ENCODE measurements at regions not wholly inside any gene's neighbourhood (a gene's known extent, or its start where the extent isn't known, plus 50 kb on each side); places are given as distances from the start of the nearest gene placed in this dataset.

- H3K4me3 ChIP-seq (replicated peaks; ENCODE audit: low read depth, low read length) = no peak overlapping the region
- peak; percentile 62 for DNase-seq (ENCODE audit: extremely low read depth, low read depth)
- TF ChIP-seq CTCF (IDR thresholded peaks at IDR 0.05; ENCODE audit: low read depth, low read length, missing control alignments) = no peak
Observed at GRCh38 chr3:187986514-187986934, 167.4 kb upstream of the LPP start.

GRCh38 chr3:187987187-187987586 is 166.8 kb upstream of the LPP start:
- H3K4me3 ChIP-seq (replicated peaks; ENCODE audit: low read depth, low read length) = no peak overlapping the region
- no peak for DNase-seq (ENCODE audit: extremely low read depth, low read depth)
- no peak for TF ChIP-seq CTCF (IDR thresholded peaks at IDR 0.05; ENCODE audit: low read depth, low read length, missing control alignments)

- DNase-seq (ENCODE audit: extremely low read depth, low read depth) = no peak
- no peak for TF ChIP-seq CTCF (IDR thresholded peaks at IDR 0.05; ENCODE audit: low read depth, low read length, missing control alignments)
- no peak overlapping the region for H3K4me3 ChIP-seq (replicated peaks; ENCODE audit: low read depth, low read length)
Observed at GRCh38 chr3:187987924-187988323, 166.0 kb upstream of the LPP start.

GRCh38 chr3:187989575-187990153 is 164.3 kb upstream of the LPP start:
- DNase-seq (ENCODE audit: extremely low read depth, low read depth) = no peak
- no peak overlapping the region for H3K4me3 ChIP-seq (replicated peaks; ENCODE audit: low read depth, low read length)
- no peak for TF ChIP-seq CTCF (IDR thresholded peaks at IDR 0.05; ENCODE audit: low read depth, low read length, missing control alignments)

GRCh38 chr3:187992609-187993008 is 161.3 kb upstream of the LPP start:
- H3K4me3 ChIP-seq (replicated peaks; ENCODE audit: low read depth, low read length) = no peak overlapping the region
- TF ChIP-seq CTCF (IDR thresholded peaks at IDR 0.05; ENCODE audit: low read depth, low read length, missing control alignments) = no peak
- DNase-seq (ENCODE audit: extremely low read depth, low read depth) = no peak

- DNase-seq (ENCODE audit: extremely low read depth, low read depth) = no peak
- no peak overlapping the region for H3K4me3 ChIP-seq (replicated peaks; ENCODE audit: low read depth, low read length)
- TF ChIP-seq CTCF (IDR thresholded peaks at IDR 0.05; ENCODE audit: low read depth, low read length, missing control alignments) = no peak
Observed at GRCh38 chr3:187994221-187995042, 159.5 kb upstream of the LPP start.
